Middle frontal gyrus (tissue), 1 donor: ENCODE measurements at regions not wholly inside any gene's neighbourhood (a gene's known extent, or its start where the extent isn't known, plus 50 kb on each side); places are given as distances from the start of the nearest gene placed in this dataset.

Experiments used
- DNase-seq: peaks from one replicate; pipeline ENCODE4 v3.0.0-alpha.2; 2015; ENCODE audit warnings: low spot score; ENCODE audit errors: extremely low spot score

- no peak for DNase-seq
Measured at GRCh38 chr3:23041918-23042696, 161.0 kb upstream of the UBE2E2 start.

GRCh38 chr3:23044463-23044862 lies 158.7 kb upstream of the UBE2E2 start:
- DNase-seq, result no peak

- DNase-seq, result no peak
Measured at GRCh38 chr3:23046536-23046935, 156.6 kb upstream of the UBE2E2 start.

- no peak for DNase-seq
Measured at GRCh38 chr3:23051240-23052140, 151.6 kb upstream of the UBE2E2 start.

- no peak for DNase-seq
Measured at GRCh38 chr3:23052208-23052607, 150.9 kb upstream of the UBE2E2 start.

- no peak for DNase-seq
Measured at GRCh38 chr3:23052620-23053019, 150.5 kb upstream of the UBE2E2 start.

- no peak for DNase-seq
Measured at GRCh38 chr3:23055733-23056376, 147.3 kb upstream of the UBE2E2 start.

GRCh38 chr3:23062582-23062981 lies 140.5 kb upstream of the UBE2E2 start:
- no peak for DNase-seq

- DNase-seq, result no peak
Measured at GRCh38 chr3:23062982-23063381, 140.1 kb upstream of the UBE2E2 start.

GRCh38 chr3:23067116-23067515 lies 136.0 kb upstream of the UBE2E2 start:
- no peak for DNase-seq

GRCh38 chr3:23068016-23068728 lies 135.0 kb upstream of the UBE2E2 start:
- no peak for DNase-seq

GRCh38 chr3:23071296-23071695 lies 131.8 kb upstream of the UBE2E2 start:
- no peak for DNase-seq

GRCh38 chr3:23071758-23072157 lies 131.4 kb upstream of the UBE2E2 start:
- DNase-seq, result no peak

GRCh38 chr3:23072693-23073092 lies 130.4 kb upstream of the UBE2E2 start:
- DNase-seq, result no peak

GRCh38 chr3:23073724-23074305 lies 129.3 kb upstream of the UBE2E2 start:
- DNase-seq, result no peak

GRCh38 chr3:23075496-23075895 lies 127.6 kb upstream of the UBE2E2 start:
- DNase-seq, result no peak

- no peak for DNase-seq
Measured at GRCh38 chr3:23076437-23076836, 126.7 kb upstream of the UBE2E2 start.

GRCh38 chr3:23077126-23077525 lies 126.0 kb upstream of the UBE2E2 start:
- DNase-seq, result no peak

GRCh38 chr3:23078735-23079134 lies 124.4 kb upstream of the UBE2E2 start:
- no peak for DNase-seq

- no peak for DNase-seq
Measured at GRCh38 chr3:23079976-23080375, 123.2 kb upstream of the UBE2E2 start.

GRCh38 chr3:23083701-23084100 lies 119.4 kb upstream of the UBE2E2 start:
- DNase-seq, result no peak
